Neuronal stem cell (in vitro differentiated cells): ENCODE measurements at regions not wholly inside any gene's neighbourhood (a gene's known extent, or its start where the extent isn't known, plus 50 kb on each side); places are given as distances from the start of the nearest gene placed in this dataset.
"Not testable (repeated sequence)": the region's sequence is repeated elsewhere in the genome, so short reads cannot be mapped to it uniquely, and the experiment has no call there.

ENCODE experiments used
- DNase-seq: peaks from one replicate; pipeline ENCODE4 v3.0.0-alpha.2; 2013; ENCODE audit warnings: low spot score
- H2AFZ ChIP-seq: one replicate; pipeline ENCODE4 v1.6.1; 2013; ENCODE audit warnings: mild to moderate bottlenecking, low read length, inconsistent platforms
- H2AK5ac ChIP-seq: 2 replicates; pipeline ENCODE4 v1.6.1; 2013; ENCODE audit warnings: low read depth, mild to moderate bottlenecking, inconsistent platforms, low read length, moderate library complexity, mixed read lengths
- H2BK120ac ChIP-seq: 2 replicates; pipeline ENCODE4 v1.6.1; 2013; ENCODE audit warnings: low read depth, mild to moderate bottlenecking, inconsistent platforms, low read length, moderate library complexity, mixed read lengths
- H2BK12ac ChIP-seq: one replicate; pipeline ENCODE4 v1.6.1; 2013; ENCODE audit warnings: low read length, inconsistent platforms
- H2BK15ac ChIP-seq: 2 replicates; pipeline ENCODE4 v1.6.1; 2013; ENCODE audit warnings: mild to moderate bottlenecking, low read length, inconsistent platforms, mixed read lengths
- H2BK5ac ChIP-seq: one replicate; pipeline ENCODE4 v1.6.1; 2013; ENCODE audit warnings: inconsistent platforms, mild to moderate bottlenecking, low read length, moderate library complexity
- H3K14ac ChIP-seq: one replicate; pipeline ENCODE4 v1.6.1; 2013; ENCODE audit warnings: low read length, inconsistent platforms
- H3K18ac ChIP-seq: 2 replicates; pipeline ENCODE4 v1.6.1; 2013; ENCODE audit warnings: low read length, inconsistent platforms
- H3K23ac ChIP-seq: 2 replicates; pipeline ENCODE4 v1.6.1; 2013; ENCODE audit warnings: low read depth, mild to moderate bottlenecking, mixed read lengths, low read length, inconsistent platforms; ENCODE audit not compliant: poor library complexity
- H3K27ac ChIP-seq: replicated peaks from 3 replicates; pipeline ENCODE4 v1.5.1; 2013; ENCODE audit warnings: low read length, inconsistent platforms
- H3K27me3 ChIP-seq, 3 experiments: 2 replicates each; pipeline ENCODE4 v1.6.1; 2013; ENCODE audit warnings: low read length in 3 of 3, mild to moderate bottlenecking in 2 of 3, inconsistent platforms in 1 of 3, low read depth in 1 of 3, mixed read lengths in 1 of 3, moderate library complexity in 1 of 3; ENCODE audit not compliant: control insufficient read depth in 3 of 3, insufficient read depth in 3 of 3
- H3K36me3 ChIP-seq, 2 donors: replicated peaks in 1 of 2; 2 replicates each; pipeline ENCODE4 v1.6.1; 2013; ENCODE audit warnings: low read length in 2 of 2; ENCODE audit not compliant: control insufficient read depth in 2 of 2, insufficient read depth in 2 of 2
- H3K4ac ChIP-seq: 2 replicates; pipeline ENCODE4 v1.6.1; 2013; ENCODE audit warnings: inconsistent platforms, mild to moderate bottlenecking, low read length, moderate library complexity
- H3K4me1 ChIP-seq, 2 donors: 1 replicate in 1 of 2; 2 replicates in 1 of 2; pipeline ENCODE4 v1.6.1; 2013; ENCODE audit warnings: low read length in 2 of 2, low read depth in 1 of 2; ENCODE audit not compliant: control insufficient read depth in 2 of 2, insufficient read depth in 1 of 2
- H3K4me2 ChIP-seq: one replicate; pipeline ENCODE4 v1.6.1; 2013; ENCODE audit warnings: mild to moderate bottlenecking, low read length, inconsistent platforms; ENCODE audit not compliant: insufficient read depth, poor library complexity, severe bottlenecking
- H3K4me3 ChIP-seq, 2 donors: 2 replicates each; pipeline ENCODE4 v1.5.1; 2013; ENCODE audit warnings: low read length in 2 of 2, mild to moderate bottlenecking in 2 of 2, inconsistent platforms in 1 of 2, moderate library complexity in 1 of 2
- H3K79me1 ChIP-seq: one replicate; pipeline ENCODE4 v1.6.1; 2013; ENCODE audit warnings: low read depth, mild to moderate bottlenecking, inconsistent platforms, low read length, moderate library complexity
- H3K9ac ChIP-seq: one replicate; pipeline ENCODE4 v1.6.1; 2013; ENCODE audit warnings: mild to moderate bottlenecking, low read depth, low read length, inconsistent platforms; ENCODE audit not compliant: poor library complexity
- H3K9me3 ChIP-seq, 2 donors: replicated peaks in 1 of 2; 2 replicates each; pipeline versions ENCODE3 to v1.6.1; 2013; ENCODE audit warnings: low read length in 2 of 2, mild to moderate bottlenecking in 2 of 2, inconsistent platforms in 1 of 2, low read depth in 1 of 2, mixed read lengths in 1 of 2, moderate library complexity in 1 of 2; ENCODE audit not compliant: control insufficient read depth in 2 of 2, insufficient read depth in 1 of 2
- H4K8ac ChIP-seq: one replicate; pipeline ENCODE4 v1.6.1; 2013; ENCODE audit warnings: low read depth, mild to moderate bottlenecking, inconsistent platforms, low read length, moderate library complexity
- H4K91ac ChIP-seq: one replicate; pipeline ENCODE4 v1.6.1; 2013; ENCODE audit warnings: low read length, low read depth, mild to moderate bottlenecking, inconsistent platforms; ENCODE audit not compliant: poor library complexity
- WGBS, 2 donors: extraction: QIAGEN DNeasy Blood & Tissue Kit; methylation state at CpG; one replicate each; pipeline ENCODE4 v1.1.7; 2013; ENCODE audit warnings: missing lambda C conversion rate in 2 of 2, mixed read lengths in 1 of 2; ENCODE audit not compliant: insufficient read length in 2 of 2, insufficient replicate concordance in 1 of 2; ENCODE audit errors: extremely low coverage in 2 of 2; 5-methylcytosine and 5-hydroxymethylcytosine counted together

GRCh38 chr2:16973586-16974286 lies 308.1 kb upstream of the CYRIA start:
- H3K27ac ChIP-seq, result no peak overlapping the region
- H3K4me2 ChIP-seq, result no peak overlapping the region
- no peak overlapping the region for H2AFZ ChIP-seq
- no peak overlapping the region for H2BK120ac ChIP-seq
- no peak overlapping the region for H3K4me3 ChIP-seq
- no peaks in the 10 kb centered on the region for H3K27me3 ChIP-seq
- peaks cover 0 to 1% of the 10 kb centered on the region in 2 donors for H3K9me3 ChIP-seq
- no peaks in the 10 kb centered on the region for H3K36me3 ChIP-seq
- H2BK12ac ChIP-seq, result no peak overlapping the region
- no peaks in the 10 kb centered on the region for H3K4me1 ChIP-seq
- no peak overlapping the region for H2BK15ac ChIP-seq
- no peak overlapping the region for H2BK5ac ChIP-seq
- no peak overlapping the region for H3K18ac ChIP-seq
- H4K8ac ChIP-seq, result no peak overlapping the region
- no peak overlapping the region for H2AK5ac ChIP-seq
- H3K4ac ChIP-seq, result no peak overlapping the region
- no CpG with 5 or more reads among the region's 2 CpGs for WGBS, 2 donors
- DNase-seq, result no peak
- no peaks in the 10 kb centered on the region for H3K79me1 ChIP-seq
- H3K23ac ChIP-seq, result no peak overlapping the region
- H4K91ac ChIP-seq, result no peak overlapping the region
- H3K14ac ChIP-seq, result no peak overlapping the region
- H3K9ac ChIP-seq, result no peak overlapping the region

DNA sequence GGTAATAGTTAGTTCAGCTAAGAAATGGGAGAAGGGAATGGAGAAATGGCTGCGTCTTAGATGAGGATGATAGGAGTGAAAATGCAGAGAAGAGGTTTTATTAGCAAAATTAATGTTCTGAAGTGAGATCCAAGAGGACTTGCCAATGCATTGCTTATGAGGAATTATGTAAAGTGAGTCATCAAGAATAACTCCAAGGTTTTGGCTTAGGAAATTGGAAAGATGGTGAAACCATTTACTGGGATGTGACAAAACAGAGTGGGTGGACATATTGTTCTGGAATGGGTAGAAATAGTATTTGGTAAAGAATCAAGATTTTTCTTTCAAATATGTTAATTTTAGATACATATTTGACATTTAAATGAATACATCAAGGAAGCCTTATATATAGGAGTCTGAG lies 306.6 kb upstream of the CYRIA start:
- Histone ChIP-seq H3K79me1 (no peaks in the 10 kb centered on the region), H2BK5ac (no peak overlapping the region), H3K23ac (no peak overlapping the region), H3K4me2 (no peak overlapping the region), H3K27me3 (no peaks in the 10 kb centered on the region), H4K91ac (no peak overlapping the region), H3K36me3 (no peaks in the 10 kb centered on the region), H3K27ac (no peak overlapping the region), H3K14ac (no peak overlapping the region), H3K18ac (no peak overlapping the region), H3K4me1 (no peaks in the 10 kb centered on the region), H2AFZ (no peak overlapping the region), H3K9me3 (peaks cover 0 to 1% of the 10 kb centered on the region in 2 donors), H2AK5ac (no peak overlapping the region), H3K9ac (no peak overlapping the region), H4K8ac (no peak overlapping the region), H3K4ac (no peak overlapping the region), H2BK12ac (no peak overlapping the region), H2BK15ac (no peak overlapping the region), H2BK120ac (no peak overlapping the region), H3K4me3 (no peak overlapping the region)
- WGBS, 2 donors, result no CpG with 5 or more reads among the region's 1 CpG
- no peak for DNase-seq

DNA sequence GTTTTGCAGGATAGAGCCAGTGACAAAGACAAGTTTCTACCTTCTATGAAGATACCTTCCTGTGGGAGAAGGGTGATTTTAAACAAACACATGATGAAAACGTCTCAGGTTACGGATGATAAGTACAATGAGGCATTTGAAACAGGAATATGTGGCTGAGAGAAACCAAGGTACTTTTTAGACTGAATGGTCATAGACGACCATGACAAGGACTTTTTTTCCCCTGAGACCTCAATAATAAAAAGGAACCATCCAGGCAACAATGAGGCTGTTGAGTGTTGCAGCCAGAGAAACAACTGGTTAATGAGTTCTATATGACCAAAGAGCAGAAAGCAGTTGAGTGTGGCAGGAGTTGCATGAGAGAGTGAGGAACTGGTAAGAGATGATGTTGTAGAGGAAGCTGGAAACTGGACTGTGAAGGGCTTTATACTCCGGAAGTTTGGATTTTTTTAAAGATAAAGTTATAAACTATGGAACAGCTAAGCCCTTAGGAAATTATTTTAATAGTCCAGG lies 306.1 kb upstream of the CYRIA start:
- Histone ChIP-seq H3K14ac (no peak overlapping the region), H3K27me3 (no peaks in the 10 kb centered on the region), H3K36me3 (no peaks in the 10 kb centered on the region), H3K18ac (no peak overlapping the region), H2BK12ac (no peak overlapping the region), H4K8ac (no peak overlapping the region), H3K9ac (no peak overlapping the region), H2AK5ac (no peak overlapping the region), H2BK15ac (no peak overlapping the region), H4K91ac (no peak overlapping the region), H3K9me3 (peaks cover 0 to 1% of the 10 kb centered on the region in 2 donors), H3K23ac (no peak overlapping the region), H3K4me2 (no peak overlapping the region), H3K27ac (no peak overlapping the region), H2BK5ac (no peak overlapping the region), H3K79me1 (no peaks in the 10 kb centered on the region), H3K4ac (no peak overlapping the region), H3K4me3 (no peak overlapping the region), H2AFZ (no peak overlapping the region), H3K4me1 (no peaks in the 10 kb centered on the region), H2BK120ac (no peak overlapping the region)
- no peak for DNase-seq
- WGBS, 2 donors, result no CpG with 5 or more reads among the region's 4 CpGs

GRCh38 chr2:16970948-16971347 lies 305.3 kb upstream of the CYRIA start:
- not testable (repeated sequence) for H4K8ac ChIP-seq, H2BK15ac ChIP-seq, H3K27ac ChIP-seq, H2BK12ac ChIP-seq, H3K36me3 ChIP-seq, H3K4me3 ChIP-seq, H3K79me1 ChIP-seq, H3K23ac ChIP-seq, H3K27me3 ChIP-seq, H3K4me1 ChIP-seq, DNase-seq, H3K18ac ChIP-seq, H2AK5ac ChIP-seq, H3K4ac ChIP-seq, H3K4me2 ChIP-seq, H3K14ac ChIP-seq, H2BK5ac ChIP-seq, H2AFZ ChIP-seq, H2BK120ac ChIP-seq, H3K9me3 ChIP-seq, H4K91ac ChIP-seq, H3K9ac ChIP-seq
- WGBS, 2 donors, result no CpG with 5 or more reads among the region's 3 CpGs
